ENCODE measurements at regions not wholly inside any gene's neighbourhood (a gene's known extent, or its start where the extent isn't known, plus 50 kb on each side); places are given as distances from the start of the nearest gene placed in this dataset.

DNA sequence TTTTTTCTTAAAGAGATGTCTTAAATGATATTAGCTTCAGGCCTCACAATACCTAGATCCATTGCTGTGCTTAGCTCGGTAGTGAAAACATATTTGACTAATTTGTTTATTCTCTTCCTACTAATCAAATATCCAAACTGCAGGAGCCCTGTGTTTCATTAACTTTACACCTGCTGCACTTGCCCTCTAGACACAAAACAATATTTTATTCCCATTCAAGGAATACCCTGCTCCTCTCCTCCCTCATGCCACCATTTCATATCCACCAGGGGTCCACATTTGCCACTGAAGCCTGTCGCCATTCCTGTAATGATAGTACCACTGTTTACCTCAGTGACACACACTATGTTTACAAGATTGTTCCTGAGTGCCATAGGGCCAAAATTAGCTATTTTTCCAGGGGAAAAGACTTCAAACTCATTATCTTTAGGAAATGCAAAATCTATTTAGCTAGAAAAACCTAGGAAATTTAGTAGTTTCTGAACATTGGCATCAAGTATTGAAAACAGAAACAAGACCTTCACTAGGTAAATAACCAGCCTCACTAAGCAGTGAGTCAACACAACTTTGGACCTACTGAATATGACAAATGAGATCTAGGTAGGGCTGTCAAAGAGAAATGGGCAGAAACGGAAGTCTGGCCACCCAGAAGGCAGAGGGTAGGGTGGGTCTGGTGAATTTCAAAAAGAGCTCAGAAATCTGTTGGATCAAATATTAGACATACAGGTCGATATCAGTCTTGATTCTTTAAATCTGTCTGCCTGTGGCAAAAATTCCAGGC lies 134.6 kb upstream of the KCNK1 start:
- Histone ChIP-seq H3K4me3 (replicated peaks in 1 of 4; ENCODE audit: control extremely low read depth in 1 of 4, insufficient read depth in 1 of 4, low read depth in 3 of 4, low read length in 4 of 4) (no peak overlapping the region), H3K27ac (ENCODE audit: insufficient read depth, low read length) (no peak overlapping the region), H3K4me1 (ENCODE audit: control insufficient read depth, extremely low read depth, insufficient read depth, low read length) (no peaks in the 10 kb centered on the region), H3K27me3 (ENCODE audit: control insufficient read depth, insufficient read depth, low read length) (no peaks in the 10 kb centered on the region), H3K36me3 (ENCODE audit: control insufficient read depth, insufficient read depth, low read length) (no peaks in the 10 kb centered on the region), H4K20me1 (ENCODE audit: control insufficient read depth, extremely low read depth, insufficient read depth, low read length) (no peaks in the 10 kb centered on the region), H3K79me2 (ENCODE audit: control insufficient read depth, insufficient read depth, low read length) (no peaks in the 10 kb centered on the region), H2AFZ (ENCODE audit: low read length) (no peak overlapping the region), H3K4me2 (ENCODE audit: extremely low read depth, insufficient read depth, low read length) (no peak overlapping the region), H3K9me3 (ENCODE audit: control insufficient read depth, insufficient read depth, low read depth, low read length) (no peaks in the 10 kb centered on the region), H3K9ac (ENCODE audit: insufficient read depth, low read length) (no peak overlapping the region)
- DNase-seq (ENCODE audit: low read depth in 2 of 2) = no peak
- TF ChIP-seq, protein P1, sequence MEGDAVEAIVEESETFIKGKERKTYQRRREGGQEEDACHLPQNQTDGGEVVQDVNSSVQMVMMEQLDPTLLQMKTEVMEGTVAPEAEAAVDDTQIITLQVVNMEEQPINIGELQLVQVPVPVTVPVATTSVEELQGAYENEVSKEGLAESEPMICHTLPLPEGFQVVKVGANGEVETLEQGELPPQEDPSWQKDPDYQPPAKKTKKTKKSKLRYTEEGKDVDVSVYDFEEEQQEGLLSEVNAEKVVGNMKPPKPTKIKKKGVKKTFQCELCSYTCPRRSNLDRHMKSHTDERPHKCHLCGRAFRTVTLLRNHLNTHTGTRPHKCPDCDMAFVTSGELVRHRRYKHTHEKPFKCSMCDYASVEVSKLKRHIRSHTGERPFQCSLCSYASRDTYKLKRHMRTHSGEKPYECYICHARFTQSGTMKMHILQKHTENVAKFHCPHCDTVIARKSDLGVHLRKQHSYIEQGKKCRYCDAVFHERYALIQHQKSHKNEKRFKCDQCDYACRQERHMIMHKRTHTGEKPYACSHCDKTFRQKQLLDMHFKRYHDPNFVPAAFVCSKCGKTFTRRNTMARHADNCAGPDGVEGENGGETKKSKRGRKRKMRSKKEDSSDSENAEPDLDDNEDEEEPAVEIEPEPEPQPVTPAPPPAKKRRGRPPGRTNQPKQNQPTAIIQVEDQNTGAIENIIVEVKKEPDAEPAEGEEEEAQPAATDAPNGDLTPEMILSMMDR (conservative IDR thresholded peaks at IDR 0.05 in 1 of 2, IDR thresholded peaks at IDR 0.05 in 1 of 2; ENCODE audit: low read depth in 1 of 2, low read length in 2 of 2) = no peak
- TF ChIP-seq EZH2 (IDR thresholded peaks at IDR 0.05; ENCODE audit: low read length, missing control alignments) = no peak

DNA sequence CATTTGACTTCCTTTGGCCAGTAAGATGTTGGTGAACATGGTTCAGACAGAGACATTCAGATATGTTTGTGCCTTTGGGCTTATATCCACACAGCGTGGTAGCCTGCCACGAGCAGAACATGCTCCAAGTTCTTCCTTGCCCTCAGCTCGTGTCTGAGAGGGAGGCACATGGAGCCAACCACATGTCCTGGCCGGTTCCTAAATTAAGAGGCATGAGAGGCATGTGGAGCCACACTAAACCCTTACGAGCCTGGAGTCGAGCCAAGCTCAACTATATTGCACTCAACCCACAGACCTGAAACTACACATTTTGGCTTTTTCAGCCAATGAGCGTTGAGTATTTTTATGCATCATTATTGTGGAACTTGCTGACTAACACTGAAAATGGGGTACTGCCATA lies 133.7 kb upstream of the KCNK1 start:
- Histone ChIP-seq H3K4me2 (ENCODE audit: extremely low read depth, insufficient read depth, low read length) (no peak overlapping the region), H2AFZ (ENCODE audit: low read length) (no peak overlapping the region), H3K4me1 (ENCODE audit: control insufficient read depth, extremely low read depth, insufficient read depth, low read length) (no peaks in the 10 kb centered on the region), H3K9ac (ENCODE audit: insufficient read depth, low read length) (no peak overlapping the region), H3K27me3 (ENCODE audit: control insufficient read depth, insufficient read depth, low read length) (no peaks in the 10 kb centered on the region), H3K9me3 (ENCODE audit: control insufficient read depth, insufficient read depth, low read depth, low read length) (no peaks in the 10 kb centered on the region), H3K4me3 (replicated peaks in 1 of 4; ENCODE audit: control extremely low read depth in 1 of 4, insufficient read depth in 1 of 4, low read depth in 3 of 4, low read length in 4 of 4) (no peak overlapping the region), H3K79me2 (ENCODE audit: control insufficient read depth, insufficient read depth, low read length) (no peaks in the 10 kb centered on the region), H3K36me3 (ENCODE audit: control insufficient read depth, insufficient read depth, low read length) (no peaks in the 10 kb centered on the region), H3K27ac (ENCODE audit: insufficient read depth, low read length) (no peak overlapping the region), H4K20me1 (ENCODE audit: control insufficient read depth, extremely low read depth, insufficient read depth, low read length) (no peaks in the 10 kb centered on the region)
- TF ChIP-seq, protein P1 (conservative IDR thresholded peaks at IDR 0.05 in 1 of 2, IDR thresholded peaks at IDR 0.05 in 1 of 2; ENCODE audit: low read depth in 1 of 2, low read length in 2 of 2) = no peak
- no peak for TF ChIP-seq EZH2 (IDR thresholded peaks at IDR 0.05; ENCODE audit: low read length, missing control alignments)
- DNase-seq (ENCODE audit: low read depth in 2 of 2) = no peak

DNA sequence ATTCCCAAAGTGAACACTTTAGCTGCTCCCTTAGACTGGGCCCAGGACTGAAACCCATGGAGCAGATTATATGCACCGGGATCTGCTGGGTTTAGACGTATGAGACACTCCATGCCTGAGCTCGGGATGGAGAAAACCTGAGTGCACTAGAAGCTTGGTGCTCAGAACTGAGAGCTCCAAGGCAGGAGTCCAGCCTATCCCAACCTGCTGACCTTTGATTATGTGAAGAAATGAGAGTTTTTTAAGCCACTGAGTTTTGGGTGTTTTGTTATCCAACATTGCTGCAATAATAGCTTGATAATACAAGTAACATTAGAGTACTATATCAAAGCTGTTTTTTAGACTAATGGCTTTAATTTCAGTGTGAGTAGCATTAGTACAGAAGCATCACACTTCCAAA lies 131.5 kb upstream of the KCNK1 start:
- Histone ChIP-seq H3K9ac (ENCODE audit: insufficient read depth, low read length) (no peak overlapping the region), H3K79me2 (ENCODE audit: control insufficient read depth, insufficient read depth, low read length) (no peaks in the 10 kb centered on the region), H3K27me3 (ENCODE audit: control insufficient read depth, insufficient read depth, low read length) (no peaks in the 10 kb centered on the region), H3K27ac (ENCODE audit: insufficient read depth, low read length) (no peak overlapping the region), H3K36me3 (ENCODE audit: control insufficient read depth, insufficient read depth, low read length) (no peaks in the 10 kb centered on the region), H3K4me2 (ENCODE audit: extremely low read depth, insufficient read depth, low read length) (no peak overlapping the region), H3K4me3 (replicated peaks in 1 of 4; ENCODE audit: control extremely low read depth in 1 of 4, insufficient read depth in 1 of 4, low read depth in 3 of 4, low read length in 4 of 4) (no peak overlapping the region), H4K20me1 (ENCODE audit: control insufficient read depth, extremely low read depth, insufficient read depth, low read length) (no peaks in the 10 kb centered on the region), H3K4me1 (ENCODE audit: control insufficient read depth, extremely low read depth, insufficient read depth, low read length) (no peaks in the 10 kb centered on the region), H3K9me3 (ENCODE audit: control insufficient read depth, insufficient read depth, low read depth, low read length) (no peaks in the 10 kb centered on the region), H2AFZ (ENCODE audit: low read length) (no peak overlapping the region)
- DNase-seq (ENCODE audit: low read depth in 2 of 2) = no peak
- no peak for TF ChIP-seq EZH2 (IDR thresholded peaks at IDR 0.05; ENCODE audit: low read length, missing control alignments)
- TF ChIP-seq, protein P1 (conservative IDR thresholded peaks at IDR 0.05 in 1 of 2, IDR thresholded peaks at IDR 0.05 in 1 of 2; ENCODE audit: low read depth in 1 of 2, low read length in 2 of 2) = no peak

All from fibroblast of lung (primary cell).